Mammary epithelial cell (primary cell): ENCODE measurements at regions not wholly inside any gene's neighbourhood (a gene's known extent, or its start where the extent isn't known, plus 50 kb on each side); places are given as distances from the start of the nearest gene placed in this dataset.

Experiments used
- CTCF ChIP-seq, 2 donors: IDR thresholded peaks in 1 of 2; conservative IDR thresholded peaks in 1 of 2; 2 replicates each; pipeline ENCODE4 v1.5.1; 2011 to 2012; ENCODE audit warnings: inconsistent platforms in 2 of 2, low read length in 2 of 2, mild to moderate bottlenecking in 2 of 2, control low read depth in 1 of 2, low read depth in 1 of 2; ENCODE audit not compliant: insufficient read depth in 1 of 2; ENCODE audit errors: extremely low read depth in 1 of 2
- EZH2 ChIP-seq: IDR thresholded peaks from 2 replicates; pipeline ENCODE4 v1.6.1; 2012; ENCODE audit warnings: low read length, inconsistent platforms, borderline replicate concordance

GRCh38 chr9:26500471-26500870, 392.1 kb downstream of the CAAP1 start:
- TF ChIP-seq CTCF (conservative IDR thresholded peaks at IDR 0.05 in 1 of 2, IDR thresholded peaks at IDR 0.05 in 1 of 2; ENCODE audit: extremely low read depth in 1 of 2, insufficient read depth in 1 of 2, low read depth in 1 of 2, low read length in 2 of 2) (no peak), EZH2 (no peak)
